ENCODE measurements at regions not wholly inside any gene's neighbourhood (a gene's known extent, or its start where the extent isn't known, plus 50 kb on each side); places are given as distances from the start of the nearest gene placed in this dataset.

GRCh38 chrX:5595570-5595969, 633.1 kb downstream of the NLGN4X start:
- Histone ChIP-seq H3K4me2 (ENCODE audit: low read length) (no peak overlapping the region), H3K9ac (ENCODE audit: low read length) (no peak overlapping the region), H3K4me3 (ENCODE audit: low read length) (no peak overlapping the region), H3K27me3 (ENCODE audit: low read length) (no peaks in the 10 kb centered on the region), H4K20me1 (ENCODE audit: low read length) (no peaks in the 10 kb centered on the region), H3F3A (ENCODE audit: low read length, unreplicated experiment) (no peaks in the 10 kb centered on the region), H3K36me3 (ENCODE audit: low read depth, low read length) (no peaks in the 10 kb centered on the region), H3K79me2 (ENCODE audit: low read length) (no peaks in the 10 kb centered on the region), H3K27ac (ENCODE audit: low read length) (no peak overlapping the region), H2AFZ (ENCODE audit: low read length) (no peak overlapping the region), H3K9me3 (ENCODE audit: low read length) (no peaks in the 10 kb centered on the region), H3K4me1 (ENCODE audit: insufficient read depth, low read length) (no peaks in the 10 kb centered on the region), H3K9me2 (replicated peaks; ENCODE audit: low read length) (no peaks in the 10 kb centered on the region)
- DNase-seq (no peak), ATAC-seq (no peak)
- ChIA-PET POLR2A (ENCODE audit: unreplicated experiment) (no interaction called here), CTCF (no interaction called here)
- no TSS peak for BruUV-seq (replicated peaks)
- TF ChIP-seq EZH2 (IDR thresholded peaks at IDR 0.05; ENCODE audit: low read length, unreplicated experiment) (no peak), EZH2phosphoT487 (IDR thresholded peaks at IDR 0.05; ENCODE audit: borderline replicate concordance, low read length) (no peak), CTCF (conservative IDR thresholded peaks at IDR 0.05; ENCODE audit: low read depth, low read length) (no peak)
- intact Hi-C loops (cut with micrococcal nuclease): no loop called here

DNA sequence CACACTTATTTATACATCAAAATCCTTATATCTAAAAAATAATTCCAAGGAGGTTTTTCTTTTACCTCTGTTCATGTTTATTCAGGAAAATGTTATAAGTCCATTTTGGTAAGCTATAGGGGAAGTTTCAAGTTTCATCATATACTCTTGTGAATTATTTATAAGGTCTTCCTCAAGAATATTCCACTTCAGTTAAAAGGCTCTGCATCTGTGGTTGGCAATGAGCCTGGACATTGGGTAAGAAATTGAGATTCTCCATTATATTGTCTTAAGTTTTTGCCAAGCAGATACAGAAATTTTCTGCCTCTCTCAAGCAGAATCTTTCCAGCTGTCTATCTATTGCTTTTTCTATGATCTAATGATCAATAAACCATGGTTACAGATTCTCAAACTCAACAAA, 641.9 kb downstream of the NLGN4X start:
- H3K4me3 ChIP-seq (ENCODE audit: low read length): no peak overlapping the region
- no peaks in the 10 kb centered on the region for H4K20me1 ChIP-seq (ENCODE audit: low read length)
- BruUV-seq (replicated peaks): no TSS peak
- no peaks in the 10 kb centered on the region for H3K79me2 ChIP-seq (ENCODE audit: low read length)
- H3K27me3 ChIP-seq (ENCODE audit: low read length): no peaks in the 10 kb centered on the region
- POLR2A ChIA-PET (ENCODE audit: unreplicated experiment): no interaction called here
- CTCF ChIA-PET: no interaction called here
- no peak overlapping the region for H3K4me2 ChIP-seq (ENCODE audit: low read length)
- no peaks in the 10 kb centered on the region for H3K4me1 ChIP-seq (ENCODE audit: insufficient read depth, low read length)
- no peaks in the 10 kb centered on the region for H3K36me3 ChIP-seq (ENCODE audit: low read depth, low read length)
- intact Hi-C loops (cut with micrococcal nuclease): no loop called here
- H3K9me3 ChIP-seq (ENCODE audit: low read length): no peaks in the 10 kb centered on the region
- DNase-seq (no peak), ATAC-seq (no peak)
- no peak overlapping the region for H2AFZ ChIP-seq (ENCODE audit: low read length)
- H3K27ac ChIP-seq (ENCODE audit: low read length): no peak overlapping the region
- H3F3A ChIP-seq (ENCODE audit: low read length, unreplicated experiment): no peaks in the 10 kb centered on the region
- no peak overlapping the region for H3K9ac ChIP-seq (ENCODE audit: low read length)
- H3K9me2 ChIP-seq (replicated peaks; ENCODE audit: low read length): no peaks in the 10 kb centered on the region
- TF ChIP-seq CTCF (conservative IDR thresholded peaks at IDR 0.05; ENCODE audit: low read depth, low read length): no peak
- no peak for TF ChIP-seq EZH2phosphoT487 (IDR thresholded peaks at IDR 0.05; ENCODE audit: borderline replicate concordance, low read length)
- TF ChIP-seq EZH2 (IDR thresholded peaks at IDR 0.05; ENCODE audit: low read length, unreplicated experiment): no peak

DNA sequence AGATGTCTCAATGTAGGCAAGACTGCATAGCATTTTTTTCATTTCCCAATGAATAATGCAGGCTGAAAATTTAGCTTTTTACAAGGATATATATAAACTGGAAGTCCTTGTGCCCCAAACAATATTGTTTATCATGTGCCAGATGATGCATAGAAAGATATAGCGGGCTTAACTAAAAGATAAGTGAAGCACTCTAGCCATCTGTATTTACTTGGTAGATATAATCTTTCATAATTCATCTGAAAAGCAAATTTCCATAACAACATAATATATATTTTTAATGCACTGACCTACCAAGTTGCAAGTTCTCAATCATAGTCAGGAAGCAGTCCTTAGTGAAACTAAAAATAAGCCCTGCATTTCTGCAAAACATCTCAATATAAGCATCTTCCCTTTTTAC, 653.3 kb downstream of the NLGN4X start:
- Histone ChIP-seq H3K4me3 (ENCODE audit: low read length) (no peak overlapping the region), H3K27me3 (ENCODE audit: low read length) (no peaks in the 10 kb centered on the region), H4K20me1 (ENCODE audit: low read length) (no peaks in the 10 kb centered on the region), H3K9me3 (ENCODE audit: low read length) (no peaks in the 10 kb centered on the region), H3K27ac (ENCODE audit: low read length) (no peak overlapping the region), H3K4me1 (ENCODE audit: insufficient read depth, low read length) (no peaks in the 10 kb centered on the region), H3K9me2 (replicated peaks; ENCODE audit: low read length) (no peaks in the 10 kb centered on the region), H2AFZ (ENCODE audit: low read length) (no peak overlapping the region), H3K79me2 (ENCODE audit: low read length) (no peaks in the 10 kb centered on the region), H3K9ac (ENCODE audit: low read length) (no peak overlapping the region), H3K4me2 (ENCODE audit: low read length) (no peak overlapping the region), H3F3A (ENCODE audit: low read length, unreplicated experiment) (no peaks in the 10 kb centered on the region), H3K36me3 (ENCODE audit: low read depth, low read length) (no peaks in the 10 kb centered on the region)
- intact Hi-C loops (cut with micrococcal nuclease): no loop called here
- CTCF ChIA-PET: no interaction called here
- POLR2A ChIA-PET (ENCODE audit: unreplicated experiment): no interaction called here
- DNase-seq: no peak
- no TSS peak for BruUV-seq (replicated peaks)
- TF ChIP-seq EZH2phosphoT487 (IDR thresholded peaks at IDR 0.05; ENCODE audit: borderline replicate concordance, low read length) (no peak), EZH2 (IDR thresholded peaks at IDR 0.05; ENCODE audit: low read length, unreplicated experiment) (no peak), CTCF (conservative IDR thresholded peaks at IDR 0.05; ENCODE audit: low read depth, low read length) (no peak)
- no peak for ATAC-seq
